ENCODE measurements at regions not wholly inside any gene's neighbourhood (a gene's known extent, or its start where the extent isn't known, plus 50 kb on each side); places are given as distances from the start of the nearest gene placed in this dataset.

GRCh38 chr10:111724121-111724520 lies 459.4 kb downstream of the GPAM start:
- TF ChIP-seq CTCF (IDR thresholded peaks at IDR 0.05) (no peak), EP300 (IDR thresholded peaks at IDR 0.05) (no peak)

Measured in sigmoid colon (tissue), 4 donors.